A673 (cell line): ENCODE measurements at regions not wholly inside any gene's neighbourhood (a gene's known extent, or its start where the extent isn't known, plus 50 kb on each side); places are given as distances from the start of the nearest gene placed in this dataset.

Experiments
- BruUV-seq: library from RNA; stranded (reverse); fragments of 400-500 nt; replicated peaks from 2 replicates; lab custom pipeline; 2021; lab: Mats Ljungman, UMichigan
- CTCF ChIA-PET: fragments of 300-600 bp; sonication (Branson Sonifier 250); formaldehyde crosslinking; loops from one replicate; lab custom pipeline; 2022; ENCODE audit warnings: antibody characterized with exemption; lab: Charles Lee
- POLR2A ChIA-PET: fragments of 300-600 bp; sonication (Branson Sonifier 250); formaldehyde crosslinking; loops from one replicate; lab custom pipeline; 2022; ENCODE audit warnings: antibody characterized with exemption; ENCODE audit not compliant: low non-redundant PET; lab: Charles Lee
- DNase-seq: peaks from one replicate; pipeline ENCODE4 v3.0.0-alpha.2; 2015; ENCODE audit warnings: low spot score
- H3K27ac ChIP-seq: fragments of 200-600 bp; sonication (generic); 2 replicates; pipeline ENCODE4 v1.5.1; 2016; ENCODE audit warnings: mixed run types, low read depth, mild to moderate bottlenecking, mixed read lengths, antibody characterized with exemption, low read length; ENCODE audit not compliant: poor library complexity, severe bottlenecking
- H3K27me3 ChIP-seq: fragments of 200-600 bp; sonication (generic); replicated peaks from 2 replicates; pipeline ENCODE4 v1.6.1; 2017; ENCODE audit warnings: mixed run types, low read depth, mild to moderate bottlenecking, mixed read lengths, antibody characterized with exemption, low read length; ENCODE audit not compliant: insufficient read depth, poor library complexity
- H3K36me3 ChIP-seq: fragments of 200-600 bp; sonication (generic); 2 replicates; pipeline ENCODE4 v1.6.1; 2016; ENCODE audit warnings: mixed run types, mild to moderate bottlenecking, mixed read lengths, antibody characterized with exemption, low read length; ENCODE audit not compliant: insufficient read depth, poor library complexity, severe bottlenecking
- H3K4me1 ChIP-seq: fragments of 200-600 bp; sonication (generic); 2 replicates; pipeline ENCODE4 v1.6.1; 2017; ENCODE audit warnings: mixed run types, mild to moderate bottlenecking, mixed read lengths, antibody characterized with exemption, low read length; ENCODE audit not compliant: insufficient read depth, poor library complexity, severe bottlenecking
- H3K4me3 ChIP-seq: fragments of 200-600 bp; sonication (generic); 2 replicates; pipeline ENCODE4 v1.5.1; 2016; ENCODE audit warnings: low read depth, mixed run types, mild to moderate bottlenecking, mixed read lengths, low read length; ENCODE audit not compliant: poor library complexity, severe bottlenecking
- H3K9me3 ChIP-seq: fragments of 200-600 bp; sonication (generic); 2 replicates; pipeline ENCODE4 v1.6.1; 2016; ENCODE audit warnings: mixed run types, low read depth, mild to moderate bottlenecking, mixed read lengths, antibody characterized with exemption, low read length; ENCODE audit not compliant: poor library complexity, severe bottlenecking
- EZH2 ChIP-seq: fragments of 200-600 bp; sonication (generic); IDR thresholded peaks from 2 replicates; pipeline ENCODE4 v1.6.1; 2017; ENCODE audit warnings: borderline replicate concordance, low read depth, mild to moderate bottlenecking, mixed read lengths, antibody characterized with exemption, low read length; ENCODE audit not compliant: poor library complexity, severe bottlenecking
- intact Hi-C: fragments of 100-400 bp; cut with micrococcal nuclease; formaldehyde crosslinking; loops from one replicate; pipeline ENCODE4 v1.10.0; 2022; ENCODE audit not compliant: unreplicated experiment
- TF ChIP-seq, protein P1 (sequence below): fragments of 300-800, 200-600 bp; sonication (generic); conservative IDR thresholded peaks from 2 replicates; pipeline ENCODE4 v1.5.1; 2017; ENCODE audit warnings: low read depth, mild to moderate bottlenecking, antibody characterized with exemption, low read length, moderate library complexity, mixed read lengths

GRCh38 chr6:99816795-99817194 lies 177.2 kb downstream of the MCHR2 start:
- intact Hi-C loops, result no loop called here
- CTCF ChIA-PET, result no interaction called here
- Histone ChIP-seq H3K27me3 (no peaks in the 10 kb centered on the region), H3K27ac (no peak overlapping the region), H3K4me1 (no peaks in the 10 kb centered on the region), H3K4me3 (no peak overlapping the region), H3K36me3 (no peaks in the 10 kb centered on the region), H3K9me3 (no peaks in the 10 kb centered on the region)
- TF ChIP-seq EZH2, result no peak
- TF ChIP-seq, protein P1, sequence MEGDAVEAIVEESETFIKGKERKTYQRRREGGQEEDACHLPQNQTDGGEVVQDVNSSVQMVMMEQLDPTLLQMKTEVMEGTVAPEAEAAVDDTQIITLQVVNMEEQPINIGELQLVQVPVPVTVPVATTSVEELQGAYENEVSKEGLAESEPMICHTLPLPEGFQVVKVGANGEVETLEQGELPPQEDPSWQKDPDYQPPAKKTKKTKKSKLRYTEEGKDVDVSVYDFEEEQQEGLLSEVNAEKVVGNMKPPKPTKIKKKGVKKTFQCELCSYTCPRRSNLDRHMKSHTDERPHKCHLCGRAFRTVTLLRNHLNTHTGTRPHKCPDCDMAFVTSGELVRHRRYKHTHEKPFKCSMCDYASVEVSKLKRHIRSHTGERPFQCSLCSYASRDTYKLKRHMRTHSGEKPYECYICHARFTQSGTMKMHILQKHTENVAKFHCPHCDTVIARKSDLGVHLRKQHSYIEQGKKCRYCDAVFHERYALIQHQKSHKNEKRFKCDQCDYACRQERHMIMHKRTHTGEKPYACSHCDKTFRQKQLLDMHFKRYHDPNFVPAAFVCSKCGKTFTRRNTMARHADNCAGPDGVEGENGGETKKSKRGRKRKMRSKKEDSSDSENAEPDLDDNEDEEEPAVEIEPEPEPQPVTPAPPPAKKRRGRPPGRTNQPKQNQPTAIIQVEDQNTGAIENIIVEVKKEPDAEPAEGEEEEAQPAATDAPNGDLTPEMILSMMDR, result no peak
- no TSS peak for BruUV-seq
- POLR2A ChIA-PET, result no interaction called here
- DNase-seq, result no peak

- ChIA-PET POLR2A (no interaction called here), CTCF (no interaction called here)
- Histone ChIP-seq H3K27me3 (no peaks in the 10 kb centered on the region), H3K36me3 (no peaks in the 10 kb centered on the region), H3K9me3 (no peaks in the 10 kb centered on the region), H3K27ac (no peak overlapping the region), H3K4me1 (peaks cover 4% of the 10 kb centered on the region), H3K4me3 (no peak overlapping the region)
- TF ChIP-seq, protein P1, result no peak
- no peak for TF ChIP-seq EZH2
- no TSS peak for BruUV-seq
- DNase-seq, result no peak
- intact Hi-C loops, result no loop called here
Observed at GRCh38 chr6:99818161-99818560, 175.9 kb downstream of the MCHR2 start.

- H3K4me3 ChIP-seq, result no peak overlapping the region
- no peak for DNase-seq
- no peaks in the 10 kb centered on the region for H3K9me3 ChIP-seq
- BruUV-seq, result no TSS peak
- intact Hi-C loops, result loop anchor here (5.0 kb wide), 2 partner anchors 388 to 488 kb away; no protein-coding TSS in a partner anchor
- H3K36me3 ChIP-seq, result no peaks in the 10 kb centered on the region
- no peak overlapping the region for H3K27ac ChIP-seq
- H3K4me1 ChIP-seq, result peaks cover 5% of the 10 kb centered on the region
- CTCF ChIA-PET, result no interaction called here
- TF ChIP-seq, protein P1, result no peak
- no peak for TF ChIP-seq EZH2
- POLR2A ChIA-PET, result no interaction called here
- H3K27me3 ChIP-seq, result no peaks in the 10 kb centered on the region
Observed at GRCh38 chr6:99819853-99820252, 174.2 kb downstream of the MCHR2 start.
